Psoas muscle (tissue), 7 donors: ENCODE measurements at regions not wholly inside any gene's neighbourhood (a gene's known extent, or its start where the extent isn't known, plus 50 kb on each side); places are given as distances from the start of the nearest gene placed in this dataset.

ENCODE experiments used
- ATAC-seq, 4 donors: fragments of 200-7000 bp; cut with Tn5 transposase; one replicate each; pipeline ENCODE4 v1.9.1; 2020; ENCODE audit warnings: moderate library complexity in 3 of 4, mild to moderate bottlenecking in 2 of 4
- DNase-seq, 2 donors: peaks; one replicate each; pipeline ENCODE4 v3.0.0-alpha.2; 2020
- H3K27ac ChIP-seq: fragments of 200-600 bp; one replicate; pipeline ENCODE4 v1.8.0; 2022
- H3K27me3 ChIP-seq, 3 donors: fragments of 200-600 bp in 1 of 3; one replicate each; pipeline versions ENCODE4 v1.6.1 to v1.8.0; 2013 to 2022; ENCODE audit warnings: low read length in 2 of 3, mild to moderate bottlenecking in 2 of 3, moderate library complexity in 1 of 3; ENCODE audit not compliant: insufficient read depth in 3 of 3
- H3K36me3 ChIP-seq, 2 donors: fragments of 200-600 bp in 1 of 2; one replicate each; pipeline versions ENCODE4 v1.6.1 to v1.8.0; 2013 to 2022; ENCODE audit warnings: low read depth in 1 of 2, mild to moderate bottlenecking in 1 of 2, moderate library complexity in 1 of 2; ENCODE audit not compliant: insufficient read depth in 1 of 2
- H3K4me1 ChIP-seq: fragments of 200-600 bp; one replicate; pipeline ENCODE4 v1.8.0; 2022
- H3K4me3 ChIP-seq: fragments of 200-600 bp; one replicate; pipeline ENCODE4 v1.8.0; 2022; ENCODE audit warnings: mild to moderate bottlenecking
- H3K9me3 ChIP-seq: fragments of 200-600 bp; one replicate; pipeline ENCODE4 v1.8.0; 2022
- WGBS, 3 donors: extraction: QIAGEN DNeasy Blood & Tissue Kit; methylation state at CpG; one replicate each; pipeline versions ENCODE4 v1.1.6 to v1.1.7; 2013; 5-methylcytosine and 5-hydroxymethylcytosine counted together
- intact Hi-C, 2 donors: fragments of 100-400 bp; cut with DNase I; formaldehyde crosslinking; loops; one replicate each; pipeline versions ENCODE4 v1.11.0 to v1.14.2; 2022
- TF ChIP-seq, protein P1 (sequence below): fragments of 200-600 bp; IDR thresholded peaks from one replicate; pipeline ENCODE4 v1.8.0; 2022; ENCODE audit warnings: antibody characterized with exemption
- donor health status: healthy with polysubstance abuse.
- donor health status: DM: no; HTN: no; CAD: no; lungs with moderate emphysema.
- donor health status: Bipolar disorder and iron deficiency.
- donor health status: healthy.
- donor health status: DM: yes; HTN: yes; CAD: no.
- donor health status: DM: no; HTN: no; CAD: no.
- donor health status: DM: yes; HTN: yes; CAD: no.

DNA sequence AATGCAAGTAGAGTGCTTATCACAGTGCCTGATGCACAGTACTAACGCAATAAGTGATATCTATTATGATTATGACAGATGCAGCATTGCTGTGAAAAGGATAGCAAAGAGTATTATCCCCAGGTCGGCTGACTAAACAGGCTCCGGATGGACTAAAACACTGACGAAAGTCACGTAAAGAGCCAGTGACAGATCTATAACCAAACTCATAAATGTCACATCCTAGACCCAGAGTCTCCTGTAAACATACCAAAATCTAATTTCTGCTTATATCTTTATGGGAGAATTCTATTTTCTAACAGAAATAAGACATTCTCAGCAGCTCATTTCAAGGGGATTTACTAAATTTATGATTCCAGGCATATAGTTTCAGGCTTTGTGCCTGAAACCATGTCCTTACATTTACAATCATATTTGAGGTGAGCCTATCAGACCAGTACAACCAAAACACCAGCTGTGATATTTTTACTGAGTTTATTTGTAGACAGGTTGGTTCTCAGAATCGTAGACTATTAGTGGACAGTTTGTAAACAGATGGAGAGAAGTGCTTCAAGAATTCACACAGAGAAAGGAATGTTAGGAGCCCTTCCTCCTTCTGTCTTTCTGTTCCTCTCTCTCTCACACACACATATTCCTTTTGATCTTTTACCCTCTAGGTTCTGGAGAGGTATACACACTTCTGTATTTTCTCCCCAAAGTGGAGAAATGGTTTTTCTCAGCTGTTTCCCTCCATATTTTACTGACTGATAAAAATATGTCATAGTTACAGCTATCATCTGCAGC, 52.4 kb upstream of the WDR26 start:
- 62 to 72% (median 65%) methylated on average over 6 of the region's 6 CpGs for WGBS, 3 donors
- H3K27ac ChIP-seq: no peak overlapping the region
- TF ChIP-seq, protein P1, sequence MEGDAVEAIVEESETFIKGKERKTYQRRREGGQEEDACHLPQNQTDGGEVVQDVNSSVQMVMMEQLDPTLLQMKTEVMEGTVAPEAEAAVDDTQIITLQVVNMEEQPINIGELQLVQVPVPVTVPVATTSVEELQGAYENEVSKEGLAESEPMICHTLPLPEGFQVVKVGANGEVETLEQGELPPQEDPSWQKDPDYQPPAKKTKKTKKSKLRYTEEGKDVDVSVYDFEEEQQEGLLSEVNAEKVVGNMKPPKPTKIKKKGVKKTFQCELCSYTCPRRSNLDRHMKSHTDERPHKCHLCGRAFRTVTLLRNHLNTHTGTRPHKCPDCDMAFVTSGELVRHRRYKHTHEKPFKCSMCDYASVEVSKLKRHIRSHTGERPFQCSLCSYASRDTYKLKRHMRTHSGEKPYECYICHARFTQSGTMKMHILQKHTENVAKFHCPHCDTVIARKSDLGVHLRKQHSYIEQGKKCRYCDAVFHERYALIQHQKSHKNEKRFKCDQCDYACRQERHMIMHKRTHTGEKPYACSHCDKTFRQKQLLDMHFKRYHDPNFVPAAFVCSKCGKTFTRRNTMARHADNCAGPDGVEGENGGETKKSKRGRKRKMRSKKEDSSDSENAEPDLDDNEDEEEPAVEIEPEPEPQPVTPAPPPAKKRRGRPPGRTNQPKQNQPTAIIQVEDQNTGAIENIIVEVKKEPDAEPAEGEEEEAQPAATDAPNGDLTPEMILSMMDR: no peak
- no peaks in the 10 kb centered on the region for H3K9me3 ChIP-seq
- H3K27me3 ChIP-seq: no peaks in the 10 kb centered on the region
- H3K36me3 ChIP-seq: no peaks in the 10 kb centered on the region
- no peak overlapping the region for H3K4me3 ChIP-seq
- no peak for DNase-seq
- intact Hi-C loops: no loop called here
- H3K4me1 ChIP-seq: no peaks in the 10 kb centered on the region
- ATAC-seq: no peak

DNA sequence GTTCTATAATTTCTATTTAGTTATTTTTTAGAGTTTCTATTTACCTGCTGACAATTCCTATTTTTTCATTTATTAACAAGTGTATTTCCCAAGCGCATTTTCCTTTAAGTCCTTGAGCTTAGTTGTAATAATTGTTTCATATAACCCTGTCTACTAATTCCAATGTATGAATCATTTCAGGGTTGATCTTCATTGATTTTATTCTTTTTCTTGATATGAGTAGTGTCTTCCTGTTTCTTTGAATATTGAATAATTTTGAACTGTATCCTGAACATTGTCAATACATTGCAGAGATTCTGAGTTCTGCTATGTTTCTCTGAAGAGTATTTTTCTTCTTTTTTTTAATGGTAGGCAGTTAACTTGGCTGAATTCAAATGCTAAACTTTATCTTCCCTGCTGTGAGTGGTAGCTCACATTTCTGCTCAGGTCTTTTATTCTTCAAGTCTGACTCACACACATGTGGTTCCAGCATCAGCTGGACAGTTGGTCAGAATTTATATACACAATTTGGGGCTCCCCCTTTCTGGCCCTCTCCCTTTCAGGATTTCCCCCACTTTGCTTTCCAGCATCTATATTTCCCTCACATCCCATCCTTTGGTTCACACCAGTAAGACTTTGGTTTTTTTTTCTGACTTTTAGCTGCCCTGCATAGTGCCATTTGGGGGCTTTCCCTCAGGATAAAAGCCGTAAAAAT, 54.4 kb upstream of the WDR26 start:
- no peak for DNase-seq
- Histone ChIP-seq H3K27me3 (no peaks in the 10 kb centered on the region), H3K27ac (no peak overlapping the region), H3K9me3 (no peaks in the 10 kb centered on the region), H3K4me3 (no peak overlapping the region), H3K36me3 (no peaks in the 10 kb centered on the region), H3K4me1 (no peaks in the 10 kb centered on the region)
- intact Hi-C loops: no loop called here
- 96 to 100% (median 98%) methylated on average over 2 of the region's 2 CpGs for WGBS, 3 donors
- TF ChIP-seq, protein P1: no peak
- ATAC-seq: no peak

GRCh38 chr1:224489534-224490365, 55.2 kb upstream of the WDR26 start:
- TF ChIP-seq, protein P1: no peak
- no peak overlapping the region for H3K4me3 ChIP-seq
- intact Hi-C loops: no loop called here
- no peaks in the 10 kb centered on the region for H3K9me3 ChIP-seq
- no peaks in the 10 kb centered on the region for H3K27me3 ChIP-seq
- ATAC-seq (no peak), DNase-seq (no peak)
- no peaks in the 10 kb centered on the region for H3K4me1 ChIP-seq
- H3K36me3 ChIP-seq: no peaks in the 10 kb centered on the region
- 61 to 65% (median 63%) methylated on average over 5 of the region's 5 CpGs for WGBS, 3 donors
- no peak overlapping the region for H3K27ac ChIP-seq

DNA sequence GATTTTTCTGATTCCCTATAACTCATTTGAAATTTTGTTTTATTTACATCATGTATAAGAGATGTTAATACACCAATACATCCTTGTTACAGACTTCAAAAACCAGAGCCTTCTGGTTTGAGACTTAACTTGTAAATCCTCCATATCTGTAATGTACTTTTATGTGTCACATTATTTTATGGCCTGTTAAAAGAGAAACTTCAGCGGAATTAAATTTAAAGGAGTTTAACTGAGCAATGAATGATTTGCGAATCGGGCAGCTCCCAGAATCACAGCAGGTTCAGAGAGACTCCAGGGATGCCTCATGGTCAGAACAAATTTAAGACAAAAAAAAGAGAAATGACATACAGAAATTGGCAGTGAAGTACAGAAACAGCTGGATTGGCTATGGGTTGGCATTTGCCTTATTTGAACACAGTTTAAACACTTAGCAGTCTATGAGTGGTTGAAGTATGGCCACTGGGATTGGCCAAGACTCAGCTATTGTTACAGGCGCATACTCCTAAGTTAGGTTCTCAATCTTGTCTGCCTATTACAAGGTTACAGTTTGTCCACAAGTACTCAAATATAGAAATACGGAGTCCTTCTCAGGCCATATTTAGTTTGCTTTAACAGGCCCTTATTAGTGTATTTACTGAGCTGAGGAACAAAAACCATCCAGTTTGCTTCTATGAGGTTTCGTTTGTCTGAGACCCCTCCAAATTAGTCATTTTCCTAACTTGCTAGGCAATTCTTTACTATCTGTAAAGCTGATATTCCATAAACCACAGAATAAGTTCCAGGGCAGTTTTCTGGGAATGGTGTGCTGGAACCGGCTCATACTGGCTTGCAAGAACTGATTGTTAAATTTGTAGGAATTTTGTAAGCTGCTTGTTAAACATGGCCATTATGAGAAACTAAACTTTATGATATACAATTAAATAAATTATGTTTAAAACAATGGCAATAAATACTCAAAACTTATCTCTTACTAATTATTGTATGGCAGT, 56.2 kb upstream of the WDR26 start:
- H3K27me3 ChIP-seq: no peaks in the 10 kb centered on the region
- TF ChIP-seq, protein P1: no peak
- no peak overlapping the region for H3K4me3 ChIP-seq
- no peak for DNase-seq
- intact Hi-C loops: no loop called here
- WGBS, 3 donors: 60 to 74% (median 65%) methylated on average over 7 of the region's 7 CpGs
- no peaks in the 10 kb centered on the region for H3K36me3 ChIP-seq
- no peak overlapping the region for H3K27ac ChIP-seq
- H3K4me1 ChIP-seq: no peaks in the 10 kb centered on the region
- ATAC-seq: no peak
- no peaks in the 10 kb centered on the region for H3K9me3 ChIP-seq
